GM21717 (cell line): ENCODE measurements at regions not wholly inside any gene's neighbourhood (a gene's known extent, or its start where the extent isn't known, plus 50 kb on each side); places are given as distances from the start of the nearest gene placed in this dataset.

Experiments
- ATAC-seq: cut with Tn5 transposase; IDR thresholded peaks from one replicate; pipeline ENCODE4 v1.9.1; 2021; ENCODE audit warnings: mild to moderate bottlenecking, moderate library complexity; ENCODE audit not compliant: unreplicated experiment

GRCh38 chr21:25425156-25425555, 182.1 kb downstream of the MRPL39 start:
- no peak for ATAC-seq

GRCh38 chr21:25424634-25425033, 182.6 kb downstream of the MRPL39 start:
- ATAC-seq, result no peak

GRCh38 chr21:25424048-25424447, 183.2 kb downstream of the MRPL39 start:
- ATAC-seq, result no peak

GRCh38 chr21:25422610-25423608, 184.4 kb downstream of the MRPL39 start:
- ATAC-seq, result no peak

- peak; percentile 63 for ATAC-seq
These were observed 185.8 kb downstream of the MRPL39 start for GRCh38 chr21:25421321-25422028.

- no peak for ATAC-seq
These were observed 186.4 kb downstream of the MRPL39 start for GRCh38 chr21:25420831-25421230.

- no peak for ATAC-seq
These were observed 190.6 kb downstream of the MRPL39 start for GRCh38 chr21:25416669-25417068.

- no peak for ATAC-seq
These were observed 195.2 kb downstream of the MRPL39 start for GRCh38 chr21:25412100-25412499.

GRCh38 chr21:25409978-25410377, 197.3 kb downstream of the MRPL39 start:
- ATAC-seq, result no peak

- no peak for ATAC-seq
These were observed 198.6 kb downstream of the MRPL39 start for GRCh38 chr21:25408666-25409065.

GRCh38 chr21:25406887-25407579, 200.2 kb downstream of the MRPL39 start:
- no peak for ATAC-seq

- ATAC-seq, result no peak
These were observed 201.3 kb downstream of the MRPL39 start for GRCh38 chr21:25405984-25406383.

GRCh38 chr21:25402134-25402961, 204.9 kb downstream of the MRPL39 start:
- ATAC-seq, result no peak

- no peak for ATAC-seq
These were observed 206.9 kb downstream of the MRPL39 start for GRCh38 chr21:25400427-25400826.

- ATAC-seq, result no peak
These were observed 208.7 kb downstream of the MRPL39 start for GRCh38 chr21:25398630-25399029.

- peak; percentile 84 for ATAC-seq
These were observed 211.1 kb downstream of the MRPL39 start for GRCh38 chr21:25396135-25396711.

- ATAC-seq, result no peak
These were observed 215.5 kb downstream of the MRPL39 start for GRCh38 chr21:25391777-25392176.

GRCh38 chr21:25390701-25391100, 216.6 kb downstream of the MRPL39 start:
- ATAC-seq, result no peak

- no peak for ATAC-seq
These were observed 219.6 kb downstream of the MRPL39 start for GRCh38 chr21:25387665-25388064.

- peak; percentile 49 for ATAC-seq
These were observed 221.3 kb downstream of the MRPL39 start for GRCh38 chr21:25385911-25386474.
